ENCODE measurements at regions not wholly inside any gene's neighbourhood (a gene's known extent, or its start where the extent isn't known, plus 50 kb on each side); places are given as distances from the start of the nearest gene placed in this dataset.
"Not testable (repeated sequence)": the region's sequence is repeated elsewhere in the genome, so short reads cannot be mapped to it uniquely, and the experiment has no call there.

GRCh38 chr3:10707400-10708215, 108.4 kb upstream of the SLC6A11 start:
- no peak for DNase-seq

GRCh38 chr3:10708216-10708893, 107.7 kb upstream of the SLC6A11 start:
- DNase-seq, result no peak

- no peak for DNase-seq
Measured at GRCh38 chr3:10709110-10709781, 106.8 kb upstream of the SLC6A11 start.

- DNase-seq, result no peak
Measured at GRCh38 chr3:10712121-10712520, 103.9 kb upstream of the SLC6A11 start.

- DNase-seq, result no peak
Measured at GRCh38 chr3:10713656-10714055, 102.4 kb upstream of the SLC6A11 start.

- DNase-seq, result no peak
Measured at GRCh38 chr3:10715886-10716285, 100.1 kb upstream of the SLC6A11 start.

- DNase-seq, result no peak
Measured at GRCh38 chr3:10716964-10717363, 99.1 kb upstream of the SLC6A11 start.

- no peak for DNase-seq
Measured at GRCh38 chr3:10717756-10718155, 98.3 kb upstream of the SLC6A11 start.

- no peak for DNase-seq
Measured at GRCh38 chr3:10721101-10721500, 94.9 kb upstream of the SLC6A11 start.

- no peak for DNase-seq
Measured at GRCh38 chr3:10722911-10723310, 93.1 kb upstream of the SLC6A11 start.

GRCh38 chr3:10723991-10724390, 92.0 kb upstream of the SLC6A11 start:
- no peak for DNase-seq

GRCh38 chr3:10725067-10725466, 91.0 kb upstream of the SLC6A11 start:
- no peak for DNase-seq

- no peak for DNase-seq
Measured at GRCh38 chr3:10725846-10726245, 90.2 kb upstream of the SLC6A11 start.

GRCh38 chr3:10726787-10727186, 89.2 kb upstream of the SLC6A11 start:
- no peak for DNase-seq

- no peak for DNase-seq
Measured at GRCh38 chr3:10729439-10729838, 86.6 kb upstream of the SLC6A11 start.

GRCh38 chr3:10732292-10732691, 83.7 kb upstream of the SLC6A11 start:
- no peak for DNase-seq

GRCh38 chr3:10733297-10733696, 82.7 kb upstream of the SLC6A11 start:
- DNase-seq, result no peak

- not testable (repeated sequence) for DNase-seq
Measured at GRCh38 chr3:10736444-10736843, 79.6 kb upstream of the SLC6A11 start.

- DNase-seq, result no peak
Measured at GRCh38 chr3:10737785-10738184, 78.2 kb upstream of the SLC6A11 start.

- DNase-seq, result peak; percentile 76
Measured at GRCh38 chr3:10738688-10739372, 77.2 kb upstream of the SLC6A11 start.

- no peak for DNase-seq
Measured at GRCh38 chr3:10740954-10741353, 75.1 kb upstream of the SLC6A11 start.

- no peak for DNase-seq
Measured at GRCh38 chr3:10741891-10742671, 73.9 kb upstream of the SLC6A11 start.

Measured in activated CD4-positive, CD25-positive, alpha-beta regulatory T cell treated with anti-CD3 and anti-CD28 coated beads, Interleukin-2, amount 50 U/mL, for 72 hours (primary cell).